CD14-positive monocyte (primary cell): ENCODE measurements at regions not wholly inside any gene's neighbourhood (a gene's known extent, or its start where the extent isn't known, plus 50 kb on each side); places are given as distances from the start of the nearest gene placed in this dataset.

Experiments
- DNase-seq, 3 donors: peaks; one replicate each; pipeline ENCODE4 v3.0.0-alpha.2; 2011 to 2022
- H2AFZ ChIP-seq: 2 replicates; pipeline ENCODE4 v1.6.0; 2012; ENCODE audit warnings: mild to moderate bottlenecking, low read depth, low read length, inconsistent platforms; ENCODE audit not compliant: insufficient read depth, poor library complexity, severe bottlenecking
- H3K27ac ChIP-seq, 2 donors: 1 replicate in 1 of 2; 2 replicates in 1 of 2; pipeline ENCODE4 v1.5.1; 2012 to 2013; ENCODE audit warnings: low read length in 2 of 2, control low read depth in 1 of 2, inconsistent platforms in 1 of 2, low read depth in 1 of 2, mild to moderate bottlenecking in 1 of 2
- H3K27me3 ChIP-seq, 2 donors: one replicate each; pipeline versions ENCODE4 v1.6.0 to v1.6.1; 2011 to 2013; ENCODE audit warnings: low read length in 2 of 2; ENCODE audit not compliant: control insufficient read depth in 2 of 2, insufficient read depth in 2 of 2
- H3K36me3 ChIP-seq, 2 donors: replicated peaks in 1 of 2; 1 replicate in 1 of 2; 2 replicates in 1 of 2; pipeline versions ENCODE4 v1.5.1 to v1.6.1; 2012 to 2013; ENCODE audit warnings: low read length in 2 of 2, control low read depth in 1 of 2, inconsistent platforms in 1 of 2, mild to moderate bottlenecking in 1 of 2; ENCODE audit not compliant: insufficient read depth in 2 of 2, control insufficient read depth in 1 of 2
- H3K4me1 ChIP-seq, 2 donors: 1 replicate in 1 of 2; 2 replicates in 1 of 2; pipeline versions ENCODE4 v1.5.1 to v1.6.1; 2012 to 2013; ENCODE audit warnings: low read length in 2 of 2, control low read depth in 1 of 2, inconsistent platforms in 1 of 2, mild to moderate bottlenecking in 1 of 2, moderate library complexity in 1 of 2; ENCODE audit not compliant: insufficient read depth in 2 of 2, control insufficient read depth in 1 of 2
- H3K4me2 ChIP-seq: replicated peaks from 2 replicates; pipeline ENCODE3; 2012; ENCODE audit warnings: low read length, moderate library complexity, mild to moderate bottlenecking; ENCODE audit not compliant: poor library complexity, severe bottlenecking; ENCODE audit errors: extremely low read depth
- H3K4me3 ChIP-seq, 3 experiments: fragments of 200-600 bp in 1 of 3; sonication (generic) in 1 of 3; replicated peaks in 1 of 3; 1 replicate in 2 of 3; 2 replicates in 1 of 3; pipeline ENCODE4 v1.5.1; 2011 to 2013; ENCODE audit warnings: low read length in 3 of 3, mild to moderate bottlenecking in 3 of 3, control low read depth in 2 of 3, low read depth in 2 of 3, inconsistent platforms in 1 of 3, moderate library complexity in 1 of 3
- H3K79me2 ChIP-seq: 2 replicates; pipeline ENCODE4 v1.6.0; 2012; ENCODE audit warnings: mild to moderate bottlenecking, control low read depth, inconsistent platforms, low read length, moderate library complexity; ENCODE audit not compliant: insufficient read depth
- H3K9ac ChIP-seq: 2 replicates; pipeline ENCODE4 v1.6.0; 2017; ENCODE audit warnings: low read length, mild to moderate bottlenecking; ENCODE audit not compliant: insufficient read depth, poor library complexity, severe bottlenecking
- H3K9me3 ChIP-seq, 2 donors: replicated peaks in 1 of 2; 1 replicate in 1 of 2; 2 replicates in 1 of 2; pipeline versions ENCODE4 v1.5.1 to v1.6.1; 2012 to 2013; ENCODE audit warnings: low read length in 2 of 2, control low read depth in 1 of 2; ENCODE audit not compliant: control insufficient read depth in 1 of 2, insufficient read depth in 1 of 2
- H4K20me1 ChIP-seq: 2 replicates; pipeline ENCODE4 v1.6.0; 2012; ENCODE audit warnings: mild to moderate bottlenecking, low read length, control low read depth, moderate library complexity; ENCODE audit not compliant: insufficient read depth
- H3K27ac Mint-ChIP-seq, 7 donors: one replicate each; pipeline ENCODE4 v1.8.0; 2020; ENCODE audit warnings: mild to moderate bottlenecking in 7 of 7, mixed read lengths in 7 of 7, moderate library complexity in 6 of 7, inconsistent platforms in 2 of 7
- H3K27me3 Mint-ChIP-seq, 3 donors: one replicate each; pipeline ENCODE4 v1.8.0; 2021 to 2022; ENCODE audit warnings: low read depth in 3 of 3, mild to moderate bottlenecking in 3 of 3, mixed read lengths in 3 of 3, moderate library complexity in 3 of 3, inconsistent platforms in 1 of 3
- H3K36me3 Mint-ChIP-seq, 2 donors: one replicate each; pipeline ENCODE4 v1.8.0; 2020; ENCODE audit warnings: mixed read lengths in 2 of 2, inconsistent platforms in 1 of 2, mild to moderate bottlenecking in 1 of 2
- H3K4me1 Mint-ChIP-seq: one replicate; pipeline ENCODE4 v1.8.0; 2020; ENCODE audit warnings: mild to moderate bottlenecking, mixed read lengths
- H3K4me3 Mint-ChIP-seq, 2 donors: one replicate each; pipeline ENCODE4 v1.8.0; 2020; ENCODE audit warnings: mild to moderate bottlenecking in 2 of 2, mixed read lengths in 2 of 2, moderate library complexity in 1 of 2
- H3K9me3 Mint-ChIP-seq, 7 donors: one replicate each; pipeline ENCODE4 v1.8.0; 2020 to 2022; ENCODE audit warnings: mixed read lengths in 7 of 7, mild to moderate bottlenecking in 6 of 7, moderate library complexity in 6 of 7, inconsistent platforms in 2 of 7
- CTCF ChIP-seq: fragments of 200-600 bp; IDR thresholded peaks from one replicate; pipeline ENCODE4 v1.8.0; 2022; ENCODE audit warnings: antibody characterized with exemption, mild to moderate bottlenecking
- WGBS: methylation state at CpG from one replicate; pipeline ENCODE4 v1.1.5; 2013; ENCODE audit warnings: missing lambda C conversion rate; ENCODE audit not compliant: insufficient coverage; 5-methylcytosine and 5-hydroxymethylcytosine counted together
- intact Hi-C, 2 donors: fragments of 100-400 bp; cut with micrococcal nuclease; formaldehyde crosslinking; loops; one replicate each; pipeline versions ENCODE4 v1.15.0 to v1.15.1; 2023

- Histone ChIP-seq H3K79me2 (no peaks in the 10 kb centered on the region), H3K27ac (no peak overlapping the region), H3K4me3 (no peak overlapping the region), H3K27me3 (no peaks in the 10 kb centered on the region), H3K4me2 (no peak overlapping the region), H3K9ac (no peak overlapping the region), H4K20me1 (no peaks in the 10 kb centered on the region), H3K36me3 (no peaks in the 10 kb centered on the region), H3K9me3 (no peaks in the 10 kb centered on the region), H2AFZ (no peak overlapping the region), H3K4me1 (no peaks in the 10 kb centered on the region)
- WGBS, result no CpG with 5 or more reads among the region's 1 CpG
- TF ChIP-seq CTCF, result no peak
- intact Hi-C loops, result no loop called here
- H3K27ac Mint-ChIP-seq, result no peak overlapping the region
- no peaks in the 10 kb centered on the region for H3K36me3 Mint-ChIP-seq
- no peak for DNase-seq
- H3K4me3 Mint-ChIP-seq, result no peak overlapping the region
- peaks cover 0 to 6% (median 0%) of the 10 kb centered on the region in 3 donors for H3K27me3 Mint-ChIP-seq
- H3K4me1 Mint-ChIP-seq, result no peaks in the 10 kb centered on the region
- peaks cover 0 to 6% (median 3%) of the 10 kb centered on the region in 7 donors for H3K9me3 Mint-ChIP-seq
Observed at GRCh38 chr11:26053966-26054365, 278.0 kb upstream of the ANO3 start.

- intact Hi-C loops, result no loop called here
- Mint-ChIP-seq H3K4me1 (no peaks in the 10 kb centered on the region), H3K4me3 (no peak overlapping the region), H3K27me3 (peaks cover 0 to 4% (median 0%) of the 10 kb centered on the region in 3 donors), H3K27ac (no peak overlapping the region), H3K9me3 (peaks cover 0 to 1% (median 0%) of the 10 kb centered on the region in 7 donors), H3K36me3 (no peaks in the 10 kb centered on the region)
- H3K27ac ChIP-seq, result no peak overlapping the region
- no CpG with 5 or more reads among the region's 1 CpG for WGBS
- no peaks in the 10 kb centered on the region for H3K9me3 ChIP-seq
- DNase-seq, result no peak
- no peak for TF ChIP-seq CTCF
- H3K27me3 ChIP-seq, result no peaks in the 10 kb centered on the region
- no peaks in the 10 kb centered on the region for H3K36me3 ChIP-seq
- H3K4me3 ChIP-seq, result no peak overlapping the region
- H3K9ac ChIP-seq, result no peak overlapping the region
- no peaks in the 10 kb centered on the region for H4K20me1 ChIP-seq
- no peaks in the 10 kb centered on the region for H3K4me1 ChIP-seq
- no peaks in the 10 kb centered on the region for H3K79me2 ChIP-seq
- no peak overlapping the region for H2AFZ ChIP-seq
- H3K4me2 ChIP-seq, result no peak overlapping the region
Observed at GRCh38 chr11:26062660-26063059, 269.3 kb upstream of the ANO3 start.
